Cerebellar cortex (tissue), 1 donor: ENCODE measurements at regions not wholly inside any gene's neighbourhood (a gene's known extent, or its start where the extent isn't known, plus 50 kb on each side); places are given as distances from the start of the nearest gene placed in this dataset.
"Not testable (repeated sequence)": the region's sequence is repeated elsewhere in the genome, so short reads cannot be mapped to it uniquely, and the experiment has no call there.

Experiments
- DNase-seq: peaks from one replicate; pipeline ENCODE4 v3.0.0-alpha.2; 2015; ENCODE audit warnings: low spot score

GRCh38 chr3:69688400-69688799, 50.9 kb upstream of the MITF start:
- DNase-seq = no peak

- DNase-seq = no peak
These were observed 51.6 kb upstream of the MITF start for GRCh38 chr3:69687641-69688040.

- DNase-seq = no peak
These were observed 53.2 kb upstream of the MITF start for GRCh38 chr3:69686056-69686455.

DNA sequence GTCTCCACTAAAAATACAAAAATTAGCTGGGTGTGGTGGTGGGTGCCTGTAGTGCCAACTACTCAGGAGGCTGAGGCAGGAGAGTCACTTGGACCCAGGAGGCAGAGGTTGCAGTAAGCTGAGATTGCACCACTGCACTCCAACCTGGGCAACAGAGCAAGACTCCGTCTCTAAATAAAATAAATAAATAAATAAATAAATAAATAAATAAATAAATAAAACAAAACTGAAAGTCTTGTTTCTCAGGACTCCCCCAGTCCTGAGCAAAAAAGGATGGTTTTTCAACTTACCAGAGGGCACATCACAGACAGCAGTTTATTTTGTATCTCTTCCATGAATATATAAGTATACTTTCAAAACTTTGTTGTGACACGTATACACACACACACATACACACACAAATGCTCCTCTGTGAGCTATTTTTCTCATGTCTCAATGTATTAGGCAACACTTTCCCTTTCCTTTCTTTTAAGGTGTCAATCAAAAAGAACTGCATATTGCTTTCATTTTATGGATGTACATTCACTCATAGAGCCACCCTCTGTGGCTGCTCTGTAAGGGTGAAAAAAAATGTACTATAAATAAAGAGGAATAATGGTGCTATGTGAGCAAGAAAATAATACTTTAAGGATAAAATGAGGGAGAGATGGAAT, 54.8 kb upstream of the MITF start:
- no peak for DNase-seq

GRCh38 chr3:69683082-69683806, 56.0 kb upstream of the MITF start:
- DNase-seq = peak; percentile 66

DNA sequence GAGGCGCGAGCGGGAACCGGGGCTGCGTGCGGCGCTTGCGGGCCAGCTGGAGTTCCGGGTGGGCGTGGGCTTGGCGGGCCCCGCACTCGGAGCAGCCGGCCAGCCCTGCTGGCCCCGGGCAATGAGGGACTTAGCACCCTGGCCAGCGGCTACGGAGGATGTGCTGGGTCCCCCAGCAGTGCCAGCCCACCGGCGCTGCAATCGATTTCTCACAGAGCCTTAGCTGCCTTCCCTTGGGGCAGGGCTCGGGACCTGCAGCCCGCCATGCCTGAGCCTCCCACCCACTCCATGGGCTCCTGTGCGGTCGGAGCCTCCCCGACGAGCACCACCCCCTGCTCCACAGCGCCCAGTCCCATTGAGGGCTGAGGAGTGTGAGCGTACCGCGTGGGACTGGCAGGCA, 61.8 kb upstream of the MITF start:
- not testable (repeated sequence) for DNase-seq

GRCh38 chr3:69675786-69676530, 63.3 kb upstream of the MITF start:
- DNase-seq = no peak

- DNase-seq = peak; percentile 59
These were observed 64.5 kb upstream of the MITF start for GRCh38 chr3:69674752-69675151.

DNA sequence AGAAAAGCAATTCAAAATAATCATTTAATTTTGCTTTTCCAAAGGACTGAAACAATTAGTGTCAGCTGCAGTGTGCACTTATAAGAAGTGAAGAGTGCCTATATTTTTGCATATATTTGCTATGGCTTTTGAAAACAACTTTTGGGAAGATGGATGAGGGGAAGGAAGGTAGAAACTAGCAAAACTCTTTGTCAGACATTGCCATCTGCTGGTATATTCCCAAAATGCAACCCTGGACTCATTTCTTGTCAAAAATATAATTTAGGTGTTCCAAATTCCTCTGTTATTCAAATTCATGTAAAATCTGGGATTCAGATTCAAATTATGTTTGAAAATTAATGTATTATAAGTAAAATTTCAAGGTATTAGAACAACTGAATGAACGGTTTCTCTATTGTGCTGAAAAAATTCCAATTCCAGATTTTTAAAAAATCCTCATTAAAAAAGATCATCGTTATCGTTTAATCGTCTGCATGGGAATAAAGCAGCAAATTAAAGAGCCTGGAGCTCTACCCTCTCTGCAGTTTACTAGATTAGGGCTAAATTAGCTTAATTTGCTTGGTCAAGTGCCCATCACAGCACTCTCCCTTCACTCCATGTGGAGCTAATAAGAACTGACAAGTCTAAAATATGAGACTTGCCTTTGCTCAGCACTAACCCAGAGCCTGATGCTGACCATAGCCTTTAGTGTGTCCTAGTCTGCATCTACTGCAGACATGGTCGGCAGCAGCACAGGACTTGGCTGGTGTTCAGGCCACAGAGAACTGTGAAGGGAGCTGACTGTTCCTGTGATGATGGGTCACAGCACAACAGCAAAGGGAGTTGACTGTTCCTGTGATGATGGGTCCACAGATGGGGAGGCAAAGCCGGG, 67.9 kb upstream of the MITF start:
- peak; percentile 87 for DNase-seq

- no peak for DNase-seq
These were observed 70.2 kb upstream of the MITF start for GRCh38 chr3:69669070-69669469.

- DNase-seq = peak; percentile 37
These were observed 74.1 kb upstream of the MITF start for GRCh38 chr3:69665026-69665737.

GRCh38 chr3:69660631-69661030, 78.6 kb upstream of the MITF start:
- DNase-seq = no peak

DNA sequence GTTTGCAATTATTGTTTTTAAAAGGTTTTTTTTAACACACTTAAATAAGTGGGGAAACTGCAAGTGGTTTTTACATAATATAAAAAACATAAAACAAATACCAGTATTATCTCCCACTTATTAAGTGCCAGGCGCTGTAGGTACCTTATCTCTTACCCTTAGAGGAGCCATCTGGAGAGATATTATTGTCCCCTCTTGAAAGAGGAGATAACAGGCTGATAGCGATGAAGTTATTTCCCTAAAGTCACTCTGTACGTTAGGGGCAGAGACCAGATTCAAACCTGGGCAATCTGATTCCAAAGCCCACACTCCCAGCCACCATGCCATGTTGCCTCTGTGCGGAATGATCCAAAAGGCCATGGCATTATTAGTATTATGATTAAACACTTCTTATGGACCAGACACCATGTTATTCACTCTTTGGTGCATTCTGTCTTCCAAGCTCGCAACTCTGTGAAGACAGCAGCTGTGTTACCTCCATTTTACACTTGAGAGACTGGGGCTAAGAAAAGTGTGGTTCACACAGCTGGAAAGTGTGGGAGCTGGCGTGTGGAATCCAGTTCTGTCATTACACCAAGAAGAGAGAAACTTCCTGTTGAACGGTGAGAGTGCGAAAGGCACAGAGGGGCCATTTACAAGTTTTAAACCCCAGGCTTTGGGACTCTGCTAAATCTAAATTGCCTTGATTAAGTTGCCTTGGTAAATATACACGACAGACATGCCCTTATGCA, 79.9 kb upstream of the MITF start:
- DNase-seq = no peak

GRCh38 chr3:69658514-69659140, 80.6 kb upstream of the MITF start:
- no peak for DNase-seq

DNA sequence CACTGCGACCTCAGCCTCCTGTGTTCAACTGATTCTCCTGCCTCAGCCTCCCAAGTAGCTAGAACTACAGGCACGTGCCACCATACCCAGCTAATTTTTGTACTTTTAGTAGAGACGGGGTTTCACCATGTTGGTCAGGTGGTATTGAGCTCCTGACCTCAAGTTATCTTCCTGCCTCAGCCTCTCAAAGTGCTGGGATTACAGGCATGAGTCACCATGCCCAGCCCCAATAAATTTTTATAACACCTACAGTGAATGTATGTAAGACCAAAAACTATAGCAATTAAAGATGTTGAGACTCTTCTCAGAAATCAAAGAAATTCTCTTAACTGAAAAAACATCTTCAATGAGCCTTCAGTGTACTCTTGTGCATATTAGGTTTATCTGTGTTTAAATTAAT, 82.2 kb upstream of the MITF start:
- DNase-seq = not testable (repeated sequence)

GRCh38 chr3:69651765-69652164, 87.5 kb upstream of the MITF start:
- DNase-seq = no peak

DNA sequence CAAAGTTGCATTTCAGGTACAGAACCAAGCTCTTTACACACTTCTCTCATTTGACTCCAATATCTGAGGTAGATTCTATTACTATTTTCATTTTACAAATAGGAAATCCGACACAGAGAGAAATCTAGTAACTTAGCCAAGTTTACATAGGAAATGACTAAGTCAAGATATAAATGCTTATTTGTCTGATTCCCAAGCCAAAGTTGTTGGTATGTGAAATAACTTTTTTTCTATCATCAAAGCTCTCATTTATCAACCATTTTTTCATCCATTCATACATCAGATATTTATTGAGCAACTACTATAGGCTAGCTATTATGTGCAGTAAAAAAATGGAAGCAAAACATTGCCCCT, 89.2 kb upstream of the MITF start:
- DNase-seq = no peak

DNA sequence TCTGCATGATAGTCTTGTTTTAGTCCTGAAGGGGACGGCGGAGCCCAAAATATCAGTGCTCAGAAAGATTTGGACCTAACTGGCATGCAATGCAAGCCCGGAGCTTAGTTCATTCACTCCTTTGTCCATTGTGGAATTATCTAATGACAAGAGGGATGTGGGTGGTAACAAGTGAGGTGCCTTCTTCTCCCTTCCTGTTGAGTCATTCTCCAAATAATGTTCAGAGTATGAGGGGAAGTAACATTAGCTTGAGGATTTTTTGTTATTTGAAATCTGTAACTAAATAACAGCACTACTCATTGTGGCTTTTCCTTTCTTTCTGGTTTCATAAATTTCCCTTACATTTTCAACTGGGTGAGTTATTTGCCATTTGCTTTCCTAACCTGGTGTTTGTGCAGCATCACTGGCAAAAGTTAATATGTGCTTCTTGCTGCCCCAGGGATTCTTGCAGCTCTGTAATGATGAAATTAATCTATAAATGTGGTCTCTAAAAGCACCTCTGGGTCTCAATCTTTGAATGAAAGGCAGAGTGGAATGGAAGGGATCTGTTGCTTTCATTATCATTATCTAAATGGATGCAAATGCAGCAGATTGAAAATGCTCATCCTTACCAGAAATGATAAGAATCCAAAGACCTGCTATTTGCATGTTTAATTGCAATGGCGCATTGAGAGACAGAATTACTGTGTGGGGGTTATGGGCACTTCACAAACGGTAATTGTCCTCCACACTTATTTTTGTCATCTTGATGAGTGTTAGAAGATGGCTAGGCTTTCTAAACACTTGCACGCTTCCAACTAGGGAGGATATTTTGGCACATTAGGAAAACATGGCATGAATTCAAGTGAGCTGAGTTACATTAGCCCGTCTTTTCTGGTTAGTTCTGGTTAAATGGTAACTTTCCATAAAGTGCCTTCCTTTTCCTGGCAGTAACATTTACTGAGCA, 89.9 kb upstream of the MITF start:
- no peak for DNase-seq

DNA sequence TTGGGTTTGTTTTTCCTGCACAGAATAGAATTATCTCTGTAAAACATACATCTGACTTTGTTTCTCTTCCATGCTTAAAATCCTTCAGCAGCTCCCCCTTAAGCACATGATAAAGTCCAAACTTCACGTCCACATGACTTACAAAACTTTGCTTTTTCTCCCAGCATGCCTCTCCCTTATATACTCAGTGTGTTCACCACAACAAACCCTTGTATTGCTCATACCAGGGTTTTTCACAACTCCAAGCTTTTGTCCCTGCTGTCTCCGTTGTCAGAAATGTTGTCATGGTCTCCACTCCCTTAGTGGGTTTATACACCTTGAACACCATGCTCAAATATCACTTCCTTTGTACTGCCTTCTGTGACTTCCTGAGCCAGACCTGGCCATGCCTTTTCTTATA, 91.1 kb upstream of the MITF start:
- no peak for DNase-seq
